ENCODE measurements at regions not wholly inside any gene's neighbourhood (a gene's known extent, or its start where the extent isn't known, plus 50 kb on each side); places are given as distances from the start of the nearest gene placed in this dataset.

DNA sequence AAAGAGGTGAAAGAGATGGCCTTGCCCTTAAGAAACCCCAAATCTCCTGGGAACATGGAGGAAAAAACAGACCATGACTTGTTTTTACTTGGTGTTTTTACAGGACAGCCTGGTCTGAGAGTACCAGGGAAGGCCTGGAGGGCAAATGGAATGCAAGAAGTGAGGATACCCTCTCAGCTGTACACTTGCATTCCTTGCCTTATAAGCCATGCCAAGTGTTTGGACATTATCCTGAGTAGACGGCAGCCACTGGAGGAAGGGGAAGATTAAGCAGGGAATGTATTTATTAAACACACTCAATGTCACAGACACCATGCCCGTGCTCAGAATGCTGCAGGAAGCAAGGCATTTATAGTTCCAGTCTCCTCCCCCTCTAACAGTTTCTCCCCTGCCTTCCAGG lies 581.4 kb downstream of the CDK5RAP2 start:
- TF ChIP-seq TAF1 (IDR thresholded peaks at IDR 0.05; ENCODE audit: low read depth, low read length) (no peak), PAX5 (IDR thresholded peaks at IDR 0.05; ENCODE audit: insufficient read depth, low read length, severe bottlenecking) (no peak), POLR2A (IDR thresholded peaks at IDR 0.05; ENCODE audit: low read depth, low read length) (no peak), SPI1 (IDR thresholded peaks at IDR 0.05; ENCODE audit: low read depth, low read length) (no peak), POU2F2 (IDR thresholded peaks at IDR 0.05; ENCODE audit: low read depth, low read length) (no peak), POLR2AphosphoS5 (IDR thresholded peaks at IDR 0.05; ENCODE audit: low read depth, low read length) (no peak)

All from GM12891 (cell line).